Endothelial cell of umbilical vein (primary cell): ENCODE measurements at regions not wholly inside any gene's neighbourhood (a gene's known extent, or its start where the extent isn't known, plus 50 kb on each side); places are given as distances from the start of the nearest gene placed in this dataset.
"Not testable (repeated sequence)": the region's sequence is repeated elsewhere in the genome, so short reads cannot be mapped to it uniquely, and the experiment has no call there.

Experiments used
- BruUV-seq: library from RNA; stranded (reverse); fragments of 400-500 nt; replicated peaks from 2 replicates; lab custom pipeline; 2021; lab: Mats Ljungman, UMichigan
- CTCF ChIA-PET: fragments of 300-600, 350-600 bp; sonication (Branson Sonifier 250); formaldehyde crosslinking; loops from one replicate; lab custom pipeline; 2021; ENCODE audit warnings: antibody characterized with exemption, inconsistent platforms; lab: Charles Lee
- POLR2A ChIA-PET: fragments of 300-600, 350-600 bp; sonication (Branson Sonifier 250); formaldehyde crosslinking; loops from one replicate; lab custom pipeline; 2021; ENCODE audit warnings: antibody characterized with exemption, inconsistent platforms; lab: Charles Lee
- DNase-seq: peaks from one replicate; pipeline ENCODE4 v3.0.0-alpha.2; 2011; ENCODE audit warnings: low read depth, low spot score
- FAIRE-seq: peaks from 2 replicates; lab custom pipeline; 2011; peaks lifted over from hg19 to GRCh38; lab: Jason Lieb, UNC
- H2AFZ ChIP-seq: 2 replicates; pipeline ENCODE4 v1.6.0; 2012; ENCODE audit warnings: low read depth, low read length, control low read depth, inconsistent platforms
- H3K27ac ChIP-seq: 2 replicates; pipeline ENCODE4 v1.5.1; 2011; ENCODE audit warnings: low read depth, mild to moderate bottlenecking, control low read depth, low read length, moderate library complexity; ENCODE audit not compliant: insufficient read depth
- H3K27me3 ChIP-seq, 2 experiments: 2 replicates each; pipeline versions ENCODE4 v1.6.0 to v1.6.1; 2011; ENCODE audit warnings: low read length in 2 of 2, mixed read lengths in 1 of 2; ENCODE audit not compliant: control insufficient read depth in 2 of 2, insufficient read depth in 2 of 2
- H3K36me3 ChIP-seq, 2 experiments: 2 replicates in 1 of 2; 3 replicates in 1 of 2; pipeline ENCODE4 v1.5.1; 2011; ENCODE audit warnings: low read length in 2 of 2, mild to moderate bottlenecking in 1 of 2, moderate library complexity in 1 of 2; ENCODE audit not compliant: control insufficient read depth in 2 of 2, insufficient read depth in 2 of 2; ENCODE audit errors: extremely low read depth in 1 of 2
- H3K4me1 ChIP-seq: 3 replicates; pipeline ENCODE4 v1.5.1; 2011; ENCODE audit warnings: mild to moderate bottlenecking, low read length; ENCODE audit not compliant: control insufficient read depth, insufficient read depth; ENCODE audit errors: extremely low read depth
- H3K4me2 ChIP-seq: 2 replicates; pipeline ENCODE4 v1.6.1; 2011; ENCODE audit warnings: low read length, control low read depth, mixed read lengths; ENCODE audit not compliant: insufficient read depth
- H3K4me3 ChIP-seq, 3 experiments: fragments of 200-600 bp in 1 of 3; sonication (generic), shearing (Covaris generic) in 1 of 3; replicated peaks in 1 of 3; 2 replicates each; pipeline ENCODE4 v1.5.1; 2011 to 2016; ENCODE audit warnings: control low read depth in 3 of 3, low read length in 3 of 3, mild to moderate bottlenecking in 2 of 3, inconsistent platforms in 1 of 3, low read depth in 1 of 3, moderate library complexity in 1 of 3; ENCODE audit not compliant: insufficient read depth in 1 of 3
- H3K79me2 ChIP-seq: 2 replicates; pipeline ENCODE4 v1.6.0; 2012; ENCODE audit warnings: low read length, inconsistent platforms; ENCODE audit not compliant: control insufficient read depth, insufficient read depth
- H3K9ac ChIP-seq: replicated peaks from 2 replicates; pipeline ENCODE3; 2011; ENCODE audit warnings: low read length, control low read depth; ENCODE audit not compliant: insufficient read depth; ENCODE audit errors: extremely low read depth
- H3K9me1 ChIP-seq: replicated peaks from 3 replicates; pipeline ENCODE4 v1.6.0; 2011; ENCODE audit warnings: mild to moderate bottlenecking, low read length; ENCODE audit not compliant: control insufficient read depth, insufficient read depth; ENCODE audit errors: extremely low read depth
- H3K9me3 ChIP-seq: replicated peaks from 2 replicates; pipeline ENCODE4 v1.5.1; 2012; ENCODE audit warnings: low read length, inconsistent platforms; ENCODE audit not compliant: control insufficient read depth, insufficient read depth
- H4K20me1 ChIP-seq: replicated peaks from 2 replicates; pipeline ENCODE3; 2011; ENCODE audit warnings: mild to moderate bottlenecking, low read length; ENCODE audit not compliant: control insufficient read depth, insufficient read depth; ENCODE audit errors: extremely low read depth
- EZH2 ChIP-seq: IDR thresholded peaks from 2 replicates; pipeline ENCODE4 v1.6.1; 2012; ENCODE audit warnings: borderline replicate concordance, low read depth, mild to moderate bottlenecking, moderate library complexity, low read length, inconsistent platforms; ENCODE audit not compliant: severe bottlenecking
- FOS ChIP-seq: IDR thresholded peaks from 2 replicates; pipeline ENCODE4 v1.6.1; 2011; ENCODE audit warnings: mild to moderate bottlenecking, low read length, moderate library complexity, borderline replicate concordance; ENCODE audit not compliant: insufficient read depth
- GATA2 ChIP-seq: IDR thresholded peaks from 2 replicates; pipeline ENCODE4 v1.7.0; 2011; ENCODE audit warnings: low read depth, mild to moderate bottlenecking, moderate library complexity, mixed read lengths, low read length; ENCODE audit not compliant: insufficient read length, insufficient read depth
- JUN ChIP-seq: IDR thresholded peaks from 2 replicates; pipeline ENCODE4 v1.6.1; 2011; ENCODE audit warnings: borderline replicate concordance, low read depth; ENCODE audit not compliant: insufficient read length, insufficient read depth
- MYC ChIP-seq: IDR thresholded peaks from one replicate; pipeline ENCODE4 v1.6.1; 2011; ENCODE audit warnings: mild to moderate bottlenecking, low read depth, low read length
- POLR2A ChIP-seq: IDR thresholded peaks from 2 replicates; pipeline ENCODE4 v1.6.1; 2012; ENCODE audit warnings: low read depth, mild to moderate bottlenecking, control low read depth, low read length
- POLR2AphosphoS5 ChIP-seq: IDR thresholded peaks from 2 replicates; pipeline ENCODE4 v1.6.1; 2012; ENCODE audit warnings: low read depth, mild to moderate bottlenecking, control low read depth, low read length, moderate library complexity; ENCODE audit not compliant: insufficient read depth
- dilution Hi-C: fragments of 300-500 bp; cut with MboI; formaldehyde crosslinking; loops from one replicate; pipeline ENCODE4 v1.15.0; 2019; ENCODE audit warnings: low sequenced_read_pairs; ENCODE audit not compliant: extremely low pct_ligation_motif_present
- intact Hi-C: fragments of 100-400 bp; cut with micrococcal nuclease; formaldehyde crosslinking; loops from one replicate; pipeline ENCODE4 v1.10.0; 2022
- TF ChIP-seq, protein P1 (sequence below), 2 donors: IDR thresholded peaks; 1 replicate in 1 of 2; 2 replicates in 1 of 2; pipeline ENCODE4 v1.5.1; 2011; ENCODE audit warnings: low read length in 2 of 2, mild to moderate bottlenecking in 2 of 2, moderate library complexity in 2 of 2, control low read depth in 1 of 2, inconsistent platforms in 1 of 2, low read depth in 1 of 2; ENCODE audit not compliant: insufficient read depth in 1 of 2; ENCODE audit errors: extremely low read depth in 1 of 2
- TF ChIP-seq, protein P2 (sequence below): IDR thresholded peaks from 2 replicates; pipeline ENCODE4 v1.6.1; 2011; ENCODE audit not compliant: insufficient read depth, insufficient read length

GRCh38 chr5:158039441-158039840, 180.5 kb upstream of the CLINT1 start:
- TF ChIP-seq JUN (no peak), POLR2A (no peak), FOS (no peak), POLR2AphosphoS5 (no peak), MYC (no peak), EZH2 (no peak), GATA2 (no peak)
- TF ChIP-seq, protein P1, sequence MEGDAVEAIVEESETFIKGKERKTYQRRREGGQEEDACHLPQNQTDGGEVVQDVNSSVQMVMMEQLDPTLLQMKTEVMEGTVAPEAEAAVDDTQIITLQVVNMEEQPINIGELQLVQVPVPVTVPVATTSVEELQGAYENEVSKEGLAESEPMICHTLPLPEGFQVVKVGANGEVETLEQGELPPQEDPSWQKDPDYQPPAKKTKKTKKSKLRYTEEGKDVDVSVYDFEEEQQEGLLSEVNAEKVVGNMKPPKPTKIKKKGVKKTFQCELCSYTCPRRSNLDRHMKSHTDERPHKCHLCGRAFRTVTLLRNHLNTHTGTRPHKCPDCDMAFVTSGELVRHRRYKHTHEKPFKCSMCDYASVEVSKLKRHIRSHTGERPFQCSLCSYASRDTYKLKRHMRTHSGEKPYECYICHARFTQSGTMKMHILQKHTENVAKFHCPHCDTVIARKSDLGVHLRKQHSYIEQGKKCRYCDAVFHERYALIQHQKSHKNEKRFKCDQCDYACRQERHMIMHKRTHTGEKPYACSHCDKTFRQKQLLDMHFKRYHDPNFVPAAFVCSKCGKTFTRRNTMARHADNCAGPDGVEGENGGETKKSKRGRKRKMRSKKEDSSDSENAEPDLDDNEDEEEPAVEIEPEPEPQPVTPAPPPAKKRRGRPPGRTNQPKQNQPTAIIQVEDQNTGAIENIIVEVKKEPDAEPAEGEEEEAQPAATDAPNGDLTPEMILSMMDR (IDR thresholded peaks at IDR 0.05; ENCODE audit: extremely low read depth in 1 of 2, insufficient read depth in 1 of 2, low read depth in 1 of 2, low read length in 2 of 2), result no peak
- TF ChIP-seq, protein P2, sequence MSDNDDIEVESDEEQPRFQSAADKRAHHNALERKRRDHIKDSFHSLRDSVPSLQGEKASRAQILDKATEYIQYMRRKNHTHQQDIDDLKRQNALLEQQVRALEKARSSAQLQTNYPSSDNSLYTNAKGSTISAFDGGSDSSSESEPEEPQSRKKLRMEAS, result no peak
- CTCF ChIA-PET, result no interaction called here

DNA sequence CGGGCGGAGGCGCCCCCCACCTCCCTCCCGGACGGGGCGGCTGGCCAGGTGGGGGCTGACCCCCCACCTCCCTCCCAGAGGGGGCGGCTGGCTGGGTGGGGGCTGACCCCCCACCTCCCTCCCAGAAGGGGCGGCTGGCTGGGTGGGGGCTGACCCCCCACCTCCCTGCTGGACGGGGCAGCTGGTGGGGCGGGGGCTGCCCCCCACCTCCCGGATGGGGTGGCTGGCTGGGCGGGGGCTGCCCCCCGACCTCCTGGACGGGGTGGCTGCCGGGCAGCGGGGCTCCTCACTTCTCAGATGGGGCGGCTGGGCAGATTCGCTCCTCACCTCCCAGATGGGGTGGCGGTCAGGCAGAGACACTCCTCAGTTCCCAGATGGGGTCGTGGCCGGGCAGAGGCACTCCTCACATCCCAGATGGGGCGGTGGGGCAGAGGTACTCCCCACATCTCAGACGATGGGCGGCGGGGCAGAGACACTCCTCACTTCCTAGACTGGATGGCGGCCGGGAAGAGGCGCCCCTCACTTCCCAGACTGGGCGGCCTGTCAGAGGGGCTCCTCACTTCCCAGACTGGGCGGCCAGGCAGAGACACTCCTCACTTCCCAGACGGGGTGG, 178.1 kb upstream of the CLINT1 start:
- H3K27me3 ChIP-seq, H3K9ac ChIP-seq, CTCF ChIA-PET, H3K27ac ChIP-seq, BruUV-seq, H3K4me3 ChIP-seq, FAIRE-seq, H4K20me1 ChIP-seq, H3K9me1 ChIP-seq, H3K36me3 ChIP-seq, dilution Hi-C loops, intact Hi-C loops, H3K4me2 ChIP-seq, H3K4me1 ChIP-seq, DNase-seq, H3K79me2 ChIP-seq, H2AFZ ChIP-seq, H3K9me3 ChIP-seq, POLR2A ChIA-PET: not testable (repeated sequence)

More at GRCh38 chr5:158039441-158039840, 180.5 kb upstream of the CLINT1 start:
- no peak overlapping the region for H2AFZ ChIP-seq
- BruUV-seq, result no TSS peak
- H3K27me3 ChIP-seq, result no peaks in the 10 kb centered on the region
- H3K27ac ChIP-seq, result no peak overlapping the region
- no peak overlapping the region for H3K4me3 ChIP-seq
- H3K4me2 ChIP-seq, result no peak overlapping the region
- H3K9me1 ChIP-seq, result no peaks in the 10 kb centered on the region
- H3K4me1 ChIP-seq, result no peaks in the 10 kb centered on the region
- H3K36me3 ChIP-seq, result no peaks in the 10 kb centered on the region
- POLR2A ChIA-PET, result no interaction called here
- intact Hi-C loops (no loop called here), dilution Hi-C loops (no loop called here)
- H3K79me2 ChIP-seq, result no peaks in the 10 kb centered on the region
- H4K20me1 ChIP-seq, result no peaks in the 10 kb centered on the region
- no peaks in the 10 kb centered on the region for H3K9me3 ChIP-seq
- no peak overlapping the region for H3K9ac ChIP-seq
- FAIRE-seq (no peak), DNase-seq (no peak)

GRCh38 chr5:158034586-158034985, 175.6 kb upstream of the CLINT1 start:
- dilution Hi-C loops, H3K27ac ChIP-seq, H3K4me3 ChIP-seq, H3K79me2 ChIP-seq, H3K4me2 ChIP-seq, POLR2A ChIA-PET, DNase-seq, H3K27me3 ChIP-seq, FAIRE-seq, H3K9me1 ChIP-seq, H3K9ac ChIP-seq, H3K4me1 ChIP-seq, BruUV-seq, H2AFZ ChIP-seq, H4K20me1 ChIP-seq, CTCF ChIA-PET, H3K9me3 ChIP-seq, intact Hi-C loops, H3K36me3 ChIP-seq: not testable (repeated sequence)
